ENCODE measurements at regions not wholly inside any gene's neighbourhood (a gene's known extent, or its start where the extent isn't known, plus 50 kb on each side); places are given as distances from the start of the nearest gene placed in this dataset.

DNA sequence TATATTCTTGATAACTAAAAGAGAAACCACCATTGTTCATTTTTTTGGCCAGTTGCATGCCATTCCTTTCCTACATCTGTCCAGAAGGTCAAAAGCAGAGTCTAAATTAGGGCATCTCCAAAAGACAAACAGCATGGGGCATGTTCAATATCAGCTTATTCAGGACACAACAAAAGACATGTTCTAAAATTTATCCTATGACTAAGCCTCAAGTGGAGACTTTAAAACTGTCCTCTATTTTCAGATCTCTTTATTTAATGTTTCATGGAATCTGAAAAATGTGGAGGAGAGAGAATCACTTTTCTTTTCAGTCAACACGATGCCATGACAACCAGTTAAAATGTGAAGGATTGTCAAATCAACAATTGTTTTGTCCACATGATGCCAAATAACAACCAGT, 303.4 kb upstream of the PRMT6 start:
- TF ChIP-seq, protein P1, sequence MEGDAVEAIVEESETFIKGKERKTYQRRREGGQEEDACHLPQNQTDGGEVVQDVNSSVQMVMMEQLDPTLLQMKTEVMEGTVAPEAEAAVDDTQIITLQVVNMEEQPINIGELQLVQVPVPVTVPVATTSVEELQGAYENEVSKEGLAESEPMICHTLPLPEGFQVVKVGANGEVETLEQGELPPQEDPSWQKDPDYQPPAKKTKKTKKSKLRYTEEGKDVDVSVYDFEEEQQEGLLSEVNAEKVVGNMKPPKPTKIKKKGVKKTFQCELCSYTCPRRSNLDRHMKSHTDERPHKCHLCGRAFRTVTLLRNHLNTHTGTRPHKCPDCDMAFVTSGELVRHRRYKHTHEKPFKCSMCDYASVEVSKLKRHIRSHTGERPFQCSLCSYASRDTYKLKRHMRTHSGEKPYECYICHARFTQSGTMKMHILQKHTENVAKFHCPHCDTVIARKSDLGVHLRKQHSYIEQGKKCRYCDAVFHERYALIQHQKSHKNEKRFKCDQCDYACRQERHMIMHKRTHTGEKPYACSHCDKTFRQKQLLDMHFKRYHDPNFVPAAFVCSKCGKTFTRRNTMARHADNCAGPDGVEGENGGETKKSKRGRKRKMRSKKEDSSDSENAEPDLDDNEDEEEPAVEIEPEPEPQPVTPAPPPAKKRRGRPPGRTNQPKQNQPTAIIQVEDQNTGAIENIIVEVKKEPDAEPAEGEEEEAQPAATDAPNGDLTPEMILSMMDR (IDR thresholded peaks at IDR 0.05; ENCODE audit: extremely low read depth in 1 of 2, insufficient read depth in 1 of 2, low read depth in 1 of 2, low read length in 2 of 2) = no peak
- TF ChIP-seq POLR2AphosphoS5 (IDR thresholded peaks at IDR 0.05; ENCODE audit: insufficient read depth, low read depth, low read length) (no peak), POLR2A (IDR thresholded peaks at IDR 0.05; ENCODE audit: low read depth, low read length) (no peak), EZH2 (IDR thresholded peaks at IDR 0.05; ENCODE audit: borderline replicate concordance, low read depth, low read length, severe bottlenecking) (no peak), MYC (IDR thresholded peaks at IDR 0.05; ENCODE audit: low read depth, low read length) (no peak)
- TF ChIP-seq, protein P2, sequence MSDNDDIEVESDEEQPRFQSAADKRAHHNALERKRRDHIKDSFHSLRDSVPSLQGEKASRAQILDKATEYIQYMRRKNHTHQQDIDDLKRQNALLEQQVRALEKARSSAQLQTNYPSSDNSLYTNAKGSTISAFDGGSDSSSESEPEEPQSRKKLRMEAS (IDR thresholded peaks at IDR 0.05; ENCODE audit: insufficient read depth, insufficient read length) = no peak

All from endothelial cell of umbilical vein (primary cell).